Chondrocyte (in vitro differentiated cells): ENCODE measurements at regions not wholly inside any gene's neighbourhood (a gene's known extent, or its start where the extent isn't known, plus 50 kb on each side); places are given as distances from the start of the nearest gene placed in this dataset.

Experiments used
- DNase-seq: peaks from one replicate; pipeline ENCODE4 v3.0.0; 2021; ENCODE audit warnings: mixed read lengths, low spot score
- H3K27ac Mint-ChIP-seq: one replicate; pipeline ENCODE4 v1.8.0; 2021; ENCODE audit warnings: mild to moderate bottlenecking, moderate library complexity, mixed read lengths; ENCODE audit not compliant: unreplicated experiment
- H3K27me3 Mint-ChIP-seq: 2 replicates; pipeline ENCODE4 v1.8.0; 2021; ENCODE audit warnings: low read depth, mixed read lengths
- H3K36me3 Mint-ChIP-seq: 2 replicates; pipeline ENCODE4 v1.8.0; 2021; ENCODE audit warnings: low read depth, mixed read lengths
- H3K4me1 Mint-ChIP-seq: 2 replicates; pipeline ENCODE4 v1.8.0; 2021; ENCODE audit warnings: low read depth, mild to moderate bottlenecking, mixed read lengths
- H3K4me3 Mint-ChIP-seq: one replicate; pipeline ENCODE4 v1.8.0; 2021; ENCODE audit warnings: mild to moderate bottlenecking, moderate library complexity, mixed read lengths; ENCODE audit not compliant: unreplicated experiment
- H3K9me3 Mint-ChIP-seq: 2 replicates; pipeline ENCODE4 v1.8.0; 2021; ENCODE audit warnings: low read depth, mixed read lengths
- CTCF ChIP-seq: fragments of 200-600 bp; sonication (generic); IDR thresholded peaks from 2 replicates; pipeline ENCODE4 v1.5.0; 2021; ENCODE audit warnings: antibody characterized with exemption, mild to moderate bottlenecking, moderate library complexity

- H3K27ac Mint-ChIP-seq, result no peak overlapping the region
- no peak for TF ChIP-seq CTCF
- no peaks in the 10 kb centered on the region for H3K9me3 Mint-ChIP-seq
- H3K27me3 Mint-ChIP-seq, result peaks cover 13% of the 10 kb centered on the region
- peaks cover 6% of the 10 kb centered on the region for H3K4me1 Mint-ChIP-seq
- no peak for DNase-seq
- H3K36me3 Mint-ChIP-seq, result no peaks in the 10 kb centered on the region
- H3K4me3 Mint-ChIP-seq, result no peak overlapping the region
These were observed 92.7 kb upstream of the SNTG2 start for GRCh38 chr2:857937-858336.

GRCh38 chr2:857081-857480 is 93.6 kb upstream of the SNTG2 start:
- H3K4me3 Mint-ChIP-seq, result no peak overlapping the region
- H3K9me3 Mint-ChIP-seq, result no peaks in the 10 kb centered on the region
- peaks cover 6% of the 10 kb centered on the region for H3K27me3 Mint-ChIP-seq
- H3K4me1 Mint-ChIP-seq, result peaks cover 6% of the 10 kb centered on the region
- H3K36me3 Mint-ChIP-seq, result no peaks in the 10 kb centered on the region
- no peak for TF ChIP-seq CTCF
- no peak overlapping the region for H3K27ac Mint-ChIP-seq
- no peak for DNase-seq

GRCh38 chr2:856456-856855 is 94.2 kb upstream of the SNTG2 start:
- DNase-seq, result no peak
- no peak for TF ChIP-seq CTCF

GRCh38 chr2:856041-856440 is 94.6 kb upstream of the SNTG2 start:
- Mint-ChIP-seq H3K36me3 (no peaks in the 10 kb centered on the region), H3K27me3 (no peaks in the 10 kb centered on the region), H3K4me3 (no peak overlapping the region), H3K27ac (no peak overlapping the region), H3K4me1 (peaks cover 6% of the 10 kb centered on the region), H3K9me3 (no peaks in the 10 kb centered on the region)
- no peak for TF ChIP-seq CTCF
- no peak for DNase-seq

More at GRCh38 chr2:856456-856855, 94.2 kb upstream of the SNTG2 start:
- Mint-ChIP-seq H3K4me3 (no peak overlapping the region), H3K27ac (no peak overlapping the region), H3K36me3 (no peaks in the 10 kb centered on the region), H3K4me1 (peaks cover 6% of the 10 kb centered on the region), H3K27me3 (peaks cover 3% of the 10 kb centered on the region), H3K9me3 (no peaks in the 10 kb centered on the region)

GRCh38 chr2:855177-855576 is 95.5 kb upstream of the SNTG2 start:
- Mint-ChIP-seq H3K4me1 (peaks cover 6% of the 10 kb centered on the region), H3K27me3 (no peaks in the 10 kb centered on the region), H3K9me3 (no peaks in the 10 kb centered on the region), H3K4me3 (no peak overlapping the region), H3K36me3 (no peaks in the 10 kb centered on the region), H3K27ac (no peak overlapping the region)
- TF ChIP-seq CTCF, result no peak
- no peak for DNase-seq
